ACC112 (cell line): ENCODE measurements at regions not wholly inside any gene's neighbourhood (a gene's known extent, or its start where the extent isn't known, plus 50 kb on each side); places are given as distances from the start of the nearest gene placed in this dataset.

Source experiments
- H2AFZ ChIP-seq: fragments of 200-600 bp; sonication (generic); one replicate; pipeline ENCODE4 v1.6.0; 2017; ENCODE audit warnings: antibody characterized with exemption, low read length; ENCODE audit not compliant: unreplicated experiment
- H3K27ac ChIP-seq: fragments of 200-600 bp; sonication (generic); 2 replicates; pipeline ENCODE4 v1.5.1; 2014; ENCODE audit warnings: low read depth, mild to moderate bottlenecking, antibody characterized with exemption, low read length, moderate library complexity
- H3K27me3 ChIP-seq: fragments of 200-600 bp; sonication (generic); 2 replicates; pipeline ENCODE4 v1.6.1; 2014; ENCODE audit warnings: mild to moderate bottlenecking, antibody characterized with exemption, low read length, moderate library complexity, mixed read lengths; ENCODE audit not compliant: insufficient read depth
- H3K36me3 ChIP-seq: fragments of 200-600 bp; sonication (generic); 2 replicates; pipeline ENCODE4 v1.6.1; 2016; ENCODE audit warnings: mild to moderate bottlenecking, antibody characterized with exemption, low read length, moderate library complexity, mixed read lengths; ENCODE audit not compliant: insufficient read depth
- H3K4me1 ChIP-seq: fragments of 200-600 bp; sonication (generic); one replicate; pipeline ENCODE4 v1.6.1; 2016; ENCODE audit warnings: low read length, mixed read lengths; ENCODE audit not compliant: insufficient read depth, unreplicated experiment, control insufficient read depth
- H3K4me3 ChIP-seq: fragments of 200-600 bp; sonication (generic); 2 replicates; pipeline ENCODE4 v1.5.1; 2014; ENCODE audit warnings: mild to moderate bottlenecking, low read depth, low read length
- H3K79me2 ChIP-seq: fragments of 200-600 bp; sonication (generic); one replicate; pipeline ENCODE4 v1.6.0; 2016; ENCODE audit warnings: low read length; ENCODE audit not compliant: control insufficient read depth, unreplicated experiment, insufficient read depth

- Histone ChIP-seq H3K27me3 (no peaks in the 10 kb centered on the region), H3K79me2 (no peaks in the 10 kb centered on the region), H2AFZ (no peak overlapping the region), H3K27ac (no peak overlapping the region), H3K36me3 (no peaks in the 10 kb centered on the region), H3K4me1 (no peaks in the 10 kb centered on the region), H3K4me3 (no peak overlapping the region)
These were observed 196.9 kb downstream of the TM9SF2 start for GRCh38 chr13:99698010-99698815.

GRCh38 chr13:99695857-99696256 lies 194.6 kb downstream of the TM9SF2 start:
- Histone ChIP-seq H3K27me3 (peaks cover 12% of the 10 kb centered on the region; the same call in 1 of the 2 replicates), H3K79me2 (no peaks in the 10 kb centered on the region), H3K27ac (no peak overlapping the region), H3K4me3 (no peak overlapping the region), H2AFZ (no peak overlapping the region), H3K4me1 (no peaks in the 10 kb centered on the region), H3K36me3 (no peaks in the 10 kb centered on the region)

- Histone ChIP-seq H3K79me2 (no peaks in the 10 kb centered on the region), H3K4me3 (no peak overlapping the region), H2AFZ (no peak overlapping the region), H3K27ac (no peak overlapping the region), H3K4me1 (no peaks in the 10 kb centered on the region), H3K27me3 (peaks cover 12% of the 10 kb centered on the region; the same call in 1 of the 2 replicates), H3K36me3 (no peaks in the 10 kb centered on the region)
These were observed 192.8 kb downstream of the TM9SF2 start for GRCh38 chr13:99693852-99694611.

- Histone ChIP-seq H3K79me2 (no peaks in the 10 kb centered on the region), H3K27ac (no peak overlapping the region), H3K4me3 (no peak overlapping the region), H3K4me1 (no peaks in the 10 kb centered on the region), H3K36me3 (no peaks in the 10 kb centered on the region), H2AFZ (no peak overlapping the region), H3K27me3 (peaks cover 12% of the 10 kb centered on the region; the same call in 1 of the 2 replicates)
These were observed 192.1 kb downstream of the TM9SF2 start for GRCh38 chr13:99693351-99693750.

GRCh38 chr13:99692854-99693253 lies 191.6 kb downstream of the TM9SF2 start:
- no peak overlapping the region for H3K27ac ChIP-seq
- no peaks in the 10 kb centered on the region for H3K4me1 ChIP-seq
- no peaks in the 10 kb centered on the region for H3K79me2 ChIP-seq
- no peak overlapping the region for H3K4me3 ChIP-seq
- H3K36me3 ChIP-seq: no peaks in the 10 kb centered on the region
- H2AFZ ChIP-seq: no peak overlapping the region
- H3K27me3 ChIP-seq: peaks cover 12% of the 10 kb centered on the region; the same call in 1 of the 2 replicates

- Histone ChIP-seq H2AFZ (no peak overlapping the region), H3K27me3 (peaks cover 12% of the 10 kb centered on the region; the same call in 1 of the 2 replicates), H3K27ac (no peak overlapping the region), H3K4me3 (no peak overlapping the region), H3K4me1 (no peaks in the 10 kb centered on the region), H3K79me2 (no peaks in the 10 kb centered on the region), H3K36me3 (no peaks in the 10 kb centered on the region)
These were observed 190.3 kb downstream of the TM9SF2 start for GRCh38 chr13:99691552-99691951.

DNA sequence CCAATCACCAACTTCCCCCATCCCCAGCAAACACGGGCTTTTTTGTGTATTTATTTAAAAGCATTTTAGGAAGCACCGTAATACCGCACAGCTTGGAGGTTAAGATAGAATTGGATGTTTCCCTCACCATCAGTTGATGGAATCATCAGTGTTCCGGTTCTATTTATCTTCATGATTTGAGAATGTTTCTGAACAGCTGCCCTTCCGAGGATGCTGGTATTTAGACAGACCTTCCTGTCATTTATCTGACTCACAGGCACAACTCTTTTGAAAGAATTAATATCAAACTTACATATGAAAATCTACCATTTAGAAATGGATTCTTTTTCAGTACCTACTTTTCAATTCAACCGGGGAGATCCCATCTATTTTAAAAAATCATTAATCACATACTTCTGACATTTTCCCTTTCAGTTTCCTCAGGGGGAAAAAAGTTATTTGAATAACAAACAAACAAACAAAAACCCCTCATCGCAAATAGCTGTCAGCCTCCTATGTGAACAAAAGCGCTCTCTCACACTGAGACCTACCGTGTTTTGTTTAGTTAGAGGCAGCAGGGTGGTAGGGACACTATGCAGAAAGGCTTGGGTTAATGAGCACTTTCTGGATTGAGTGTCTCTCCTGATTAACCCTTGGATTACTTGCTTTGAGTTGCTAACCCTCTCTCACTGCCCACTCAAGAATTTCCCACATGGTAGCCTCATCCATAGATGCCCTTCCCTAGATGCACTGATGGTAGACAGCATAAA lies 189.3 kb downstream of the TM9SF2 start:
- H2AFZ ChIP-seq: no peak overlapping the region

DNA sequence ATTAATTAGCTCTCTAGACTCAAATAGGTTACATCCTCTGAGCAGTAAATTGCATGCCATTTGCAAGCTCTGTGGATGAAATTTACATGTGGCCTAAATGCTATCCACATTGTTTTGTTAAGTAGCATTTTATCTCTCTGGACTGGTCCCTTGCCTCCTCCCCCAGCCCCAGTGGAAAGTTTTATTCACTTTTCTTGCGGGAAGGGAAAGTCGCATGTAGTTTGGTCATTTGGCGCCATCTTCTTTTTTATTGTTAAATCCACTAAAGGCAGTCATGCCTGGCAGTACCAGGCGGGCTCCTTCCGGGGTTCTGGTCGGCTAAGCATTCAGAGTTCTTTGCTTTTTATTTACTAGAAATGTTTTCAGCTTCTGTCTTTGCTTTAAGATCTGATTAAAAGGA lies 188.7 kb downstream of the TM9SF2 start:
- no peaks in the 10 kb centered on the region for H3K79me2 ChIP-seq
- H3K4me3 ChIP-seq: no peak overlapping the region
- H3K36me3 ChIP-seq: no peaks in the 10 kb centered on the region
- no peaks in the 10 kb centered on the region for H3K4me1 ChIP-seq
- H2AFZ ChIP-seq: no peak overlapping the region
- no peak overlapping the region for H3K27ac ChIP-seq
- peaks cover 12% of the 10 kb centered on the region; the same call in 1 of the 2 replicates for H3K27me3 ChIP-seq

More for the DNA sequence above, 189.3 kb downstream of the TM9SF2 start:
- no peaks in the 10 kb centered on the region for H3K36me3 ChIP-seq
- peaks cover 12% of the 10 kb centered on the region; the same call in 1 of the 2 replicates for H3K27me3 ChIP-seq
- no peak overlapping the region for H3K27ac ChIP-seq
- H3K4me3 ChIP-seq: no peak overlapping the region
- no peaks in the 10 kb centered on the region for H3K4me1 ChIP-seq
- H3K79me2 ChIP-seq: no peaks in the 10 kb centered on the region

DNA sequence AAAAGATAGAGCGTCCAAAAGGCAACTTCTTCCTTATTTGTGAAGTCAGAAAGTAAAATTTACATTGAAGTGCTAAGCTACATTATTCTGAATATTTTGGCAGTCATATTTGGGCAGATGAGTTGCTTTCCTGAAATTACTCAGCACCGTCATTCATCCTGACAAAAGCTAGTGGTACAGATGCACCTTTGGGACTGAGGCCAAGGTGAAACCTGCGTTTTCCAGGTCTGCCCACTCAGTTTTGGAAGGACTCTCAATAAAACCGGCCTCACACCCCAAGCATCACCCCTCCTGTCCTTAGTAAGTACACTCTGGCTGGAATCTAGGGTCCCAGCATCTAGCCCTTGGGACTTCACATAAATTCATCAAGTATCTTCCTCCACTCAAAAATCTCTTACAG lies 187.5 kb downstream of the TM9SF2 start:
- no peaks in the 10 kb centered on the region for H3K79me2 ChIP-seq
- H3K4me3 ChIP-seq: no peak overlapping the region
- H3K4me1 ChIP-seq: no peaks in the 10 kb centered on the region
- H2AFZ ChIP-seq: no peak overlapping the region
- no peaks in the 10 kb centered on the region for H3K36me3 ChIP-seq
- no peak overlapping the region for H3K27ac ChIP-seq
- H3K27me3 ChIP-seq: peaks cover 12% of the 10 kb centered on the region; the same call in 1 of the 2 replicates

DNA sequence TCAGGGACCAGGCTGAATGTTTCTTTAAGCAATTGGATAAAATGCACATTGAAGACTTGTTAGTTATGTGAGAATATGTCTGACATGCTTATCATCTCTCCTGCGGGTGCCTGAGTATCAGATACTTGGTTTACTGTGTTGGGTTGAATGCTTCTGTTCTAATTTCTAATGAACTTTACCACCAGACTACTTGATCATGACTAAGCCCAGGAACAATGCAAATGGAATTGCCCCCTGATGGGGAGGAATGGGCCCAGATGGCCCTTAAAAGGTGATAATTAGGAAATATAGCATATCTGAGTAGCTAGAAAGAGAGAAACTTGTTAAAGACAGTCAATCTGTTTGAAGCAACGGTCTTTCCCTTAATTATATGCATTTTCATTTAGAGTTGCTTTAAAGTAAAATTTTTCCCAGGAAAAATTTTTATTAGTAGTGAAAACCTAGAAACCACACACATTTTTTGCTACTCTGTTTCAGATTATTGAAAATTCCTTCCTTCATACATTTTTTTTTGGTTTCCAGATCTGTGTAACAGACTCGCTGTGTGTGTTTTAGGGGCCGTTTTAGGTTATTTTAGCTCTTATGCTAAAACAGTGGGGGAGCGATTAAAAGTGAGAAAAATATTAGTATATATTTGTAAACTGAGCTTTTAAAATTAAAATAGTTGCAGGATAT lies 186.6 kb downstream of the TM9SF2 start:
- no peaks in the 10 kb centered on the region for H3K36me3 ChIP-seq
- no peak overlapping the region for H2AFZ ChIP-seq
- H3K4me3 ChIP-seq: no peak overlapping the region
- no peaks in the 10 kb centered on the region for H3K79me2 ChIP-seq
- H3K27me3 ChIP-seq: peaks cover 12% of the 10 kb centered on the region; the same call in 1 of the 2 replicates
- no peak overlapping the region for H3K27ac ChIP-seq
- no peaks in the 10 kb centered on the region for H3K4me1 ChIP-seq
